ENCODE measurements at regions not wholly inside any gene's neighbourhood (a gene's known extent, or its start where the extent isn't known, plus 50 kb on each side); places are given as distances from the start of the nearest gene placed in this dataset.

GRCh38 chr3:150308037-150308319 lies 100.1 kb upstream of the TSC22D2 start:
- CTCF ChIA-PET: no interaction called here
- DNase-seq (ENCODE audit: low read depth, low spot score) (no peak), ATAC-seq (no peak)
- no peaks in the 10 kb centered on the region for H3K79me2 ChIP-seq (ENCODE audit: insufficient read depth, low read length)
- BruUV-seq (replicated peaks): no TSS peak
- H2AFZ ChIP-seq (ENCODE audit: low read depth, low read length, poor library complexity, severe bottlenecking): peak overlapping the region; percentile 79
- no peaks in the 10 kb centered on the region for H3K27me3 ChIP-seq (ENCODE audit: insufficient read depth, low read length)
- peak overlapping the region; percentile 79 for H3K4me2 ChIP-seq (ENCODE audit: low read length)
- H3K9ac ChIP-seq (ENCODE audit: low read length): peak overlapping the region; percentile 41
- H3K9me3 ChIP-seq (ENCODE audit: control insufficient read depth in 1 of 2, insufficient read depth in 1 of 2, low read depth in 1 of 2, low read length in 2 of 2): no peaks in the 10 kb centered on the region
- intact Hi-C loops (cut with micrococcal nuclease): loop anchor here (2.0 kb wide), 1 partner anchor 101 kb away; the partner anchor contains the start of gene TSC22D2
- H3K36me3 ChIP-seq (ENCODE audit: control insufficient read depth in 1 of 2, insufficient read depth in 2 of 2, low read length in 2 of 2): no peaks in the 10 kb centered on the region
- TF ChIP-seq SRF (IDR thresholded peaks at IDR 0.05; ENCODE audit: low read depth) (no peak), POLR2AphosphoS5 (IDR thresholded peaks at IDR 0.05; ENCODE audit: low read depth, low read length) (no peak), ATF3 (IDR thresholded peaks at IDR 0.05) (no peak), REST (IDR thresholded peaks at IDR 0.05; ENCODE audit: low read depth) (no peak), CEBPB (IDR thresholded peaks at IDR 0.05; ENCODE audit: low read depth) (no peak), JUND (IDR thresholded peaks at IDR 0.05) (no peak), EZH2 (IDR thresholded peaks at IDR 0.05) (no peak), POLR2A (IDR thresholded peaks at IDR 0.05; ENCODE audit: borderline replicate concordance, extremely low read depth, insufficient read depth, insufficient read length) (no peak), FOSL1 (IDR thresholded peaks at IDR 0.05; ENCODE audit: low read depth) (no peak), CTCF (IDR thresholded peaks at IDR 0.05 in 2 of 3, conservative IDR thresholded peaks at IDR 0.05 in 1 of 3; ENCODE audit: borderline replicate concordance in 1 of 3, insufficient read depth in 1 of 3, low read depth in 2 of 3, low read length in 2 of 3) (no peak), ZFX (IDR thresholded peaks at IDR 0.05) (no peak), EGR1 (IDR thresholded peaks at IDR 0.05; ENCODE audit: low read depth) (no peak), TCF7L2 (IDR thresholded peaks at IDR 0.05; ENCODE audit: borderline replicate concordance, extremely low read depth, insufficient read depth, insufficient read length) (no peak), ZNF274 (IDR thresholded peaks at IDR 0.05; ENCODE audit: low read depth, low read length) (no peak), CBX3 (IDR thresholded peaks at IDR 0.05; ENCODE audit: low read depth) (no peak), SP1 (IDR thresholded peaks at IDR 0.05; ENCODE audit: low read depth) (no peak), EZH2phosphoT487 (IDR thresholded peaks at IDR 0.05; ENCODE audit: borderline replicate concordance) (no peak), ELF1 (IDR thresholded peaks at IDR 0.05; ENCODE audit: borderline replicate concordance, low read depth) (no peak), RAD21 (IDR thresholded peaks at IDR 0.05; ENCODE audit: low read depth) (no peak)
- peaks cover 10 to 45% of the 10 kb centered on the region in 2 experiments for H3K4me1 ChIP-seq (ENCODE audit: control insufficient read depth in 1 of 2, insufficient read depth in 2 of 2, low read length in 2 of 2)
- RAD21 ChIA-PET (ENCODE audit: low non-redundant PET in 1 of 2, low total read pairs in 2 of 2, uncharacterized antibody in 2 of 2, unreplicated experiment in 2 of 2): no interaction called here
- H3K9me2 ChIP-seq (ENCODE audit: insufficient read depth): no peaks in the 10 kb centered on the region
- H3K27ac ChIP-seq (ENCODE audit: low read depth, low read length): no peak overlapping the region
- 0 out of 4 replicates have a peak overlapping the region, but pooled peaks of 1 of the 2 experiments have one; percentile 46 for H3K4me3 ChIP-seq (replicated peaks in 1 of 2; ENCODE audit: low read depth in 1 of 2, low read length in 2 of 2)
- POLR2A ChIA-PET: no interaction called here
- no peaks in the 10 kb centered on the region for H4K20me1 ChIP-seq (ENCODE audit: insufficient read depth)

Measured in HCT116 (cell line).